ENCODE measurements at regions not wholly inside any gene's neighbourhood (a gene's known extent, or its start where the extent isn't known, plus 50 kb on each side); places are given as distances from the start of the nearest gene placed in this dataset.

GRCh38 chr5:165066751-165067385, 1561.4 kb downstream of the MAT2B start:
- TF ChIP-seq EZH2 (IDR thresholded peaks at IDR 0.05; ENCODE audit: insufficient read depth, poor library complexity, severe bottlenecking) (no peak), EZH2phosphoT487 (IDR thresholded peaks at IDR 0.05; ENCODE audit: insufficient read depth, low read depth) (no peak)
